Endothelial cell of umbilical vein (primary cell): ENCODE measurements at regions not wholly inside any gene's neighbourhood (a gene's known extent, or its start where the extent isn't known, plus 50 kb on each side); places are given as distances from the start of the nearest gene placed in this dataset.

Source experiments
- CTCF ChIP-seq, 2 donors: IDR thresholded peaks; 1 replicate in 1 of 2; 2 replicates in 1 of 2; pipeline ENCODE4 v1.5.1; 2011; ENCODE audit warnings: low read length in 2 of 2, mild to moderate bottlenecking in 2 of 2, moderate library complexity in 2 of 2, control low read depth in 1 of 2, inconsistent platforms in 1 of 2, low read depth in 1 of 2; ENCODE audit not compliant: insufficient read depth in 1 of 2; ENCODE audit errors: extremely low read depth in 1 of 2
- MAX ChIP-seq: IDR thresholded peaks from 2 replicates; pipeline ENCODE4 v1.6.1; 2011; ENCODE audit not compliant: insufficient read depth, insufficient read length
- POLR2A ChIP-seq: IDR thresholded peaks from 2 replicates; pipeline ENCODE4 v1.6.1; 2012; ENCODE audit warnings: low read depth, mild to moderate bottlenecking, control low read depth, low read length

GRCh38 chr1:189274267-189274666 lies 1203.4 kb downstream of the BRINP3 start:
- TF ChIP-seq MAX (no peak), POLR2A (no peak), CTCF (IDR thresholded peaks at IDR 0.05; ENCODE audit: extremely low read depth in 1 of 2, insufficient read depth in 1 of 2, low read depth in 1 of 2, low read length in 2 of 2) (no peak)
